ENCODE measurements at regions not wholly inside any gene's neighbourhood (a gene's known extent, or its start where the extent isn't known, plus 50 kb on each side); places are given as distances from the start of the nearest gene placed in this dataset.

DNA sequence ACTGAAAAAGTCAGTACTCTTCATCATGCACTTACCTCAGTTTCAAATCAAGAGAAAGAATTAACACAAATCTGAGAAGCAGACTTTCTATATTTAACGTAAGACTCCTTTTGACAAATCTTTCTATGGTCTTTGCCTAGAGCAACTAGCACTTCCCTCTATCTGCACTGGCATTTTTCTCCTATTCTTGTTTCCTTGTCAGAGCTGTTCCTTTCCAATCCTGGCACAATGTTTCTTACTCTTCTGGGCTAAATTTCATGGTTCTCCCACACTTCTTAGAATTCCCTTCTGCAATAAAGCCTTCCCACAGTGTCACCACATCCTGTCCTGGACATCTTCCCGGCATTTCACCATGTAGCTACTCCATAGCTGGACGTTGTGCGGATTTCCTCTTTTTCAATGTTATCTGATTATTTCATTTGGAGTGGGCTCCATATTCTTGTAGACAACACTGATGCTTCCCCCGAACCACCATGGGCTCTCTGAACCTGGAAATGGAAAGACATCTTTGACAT is 144.7 kb upstream of the CTNNA2 start:
- TF ChIP-seq, protein P1, sequence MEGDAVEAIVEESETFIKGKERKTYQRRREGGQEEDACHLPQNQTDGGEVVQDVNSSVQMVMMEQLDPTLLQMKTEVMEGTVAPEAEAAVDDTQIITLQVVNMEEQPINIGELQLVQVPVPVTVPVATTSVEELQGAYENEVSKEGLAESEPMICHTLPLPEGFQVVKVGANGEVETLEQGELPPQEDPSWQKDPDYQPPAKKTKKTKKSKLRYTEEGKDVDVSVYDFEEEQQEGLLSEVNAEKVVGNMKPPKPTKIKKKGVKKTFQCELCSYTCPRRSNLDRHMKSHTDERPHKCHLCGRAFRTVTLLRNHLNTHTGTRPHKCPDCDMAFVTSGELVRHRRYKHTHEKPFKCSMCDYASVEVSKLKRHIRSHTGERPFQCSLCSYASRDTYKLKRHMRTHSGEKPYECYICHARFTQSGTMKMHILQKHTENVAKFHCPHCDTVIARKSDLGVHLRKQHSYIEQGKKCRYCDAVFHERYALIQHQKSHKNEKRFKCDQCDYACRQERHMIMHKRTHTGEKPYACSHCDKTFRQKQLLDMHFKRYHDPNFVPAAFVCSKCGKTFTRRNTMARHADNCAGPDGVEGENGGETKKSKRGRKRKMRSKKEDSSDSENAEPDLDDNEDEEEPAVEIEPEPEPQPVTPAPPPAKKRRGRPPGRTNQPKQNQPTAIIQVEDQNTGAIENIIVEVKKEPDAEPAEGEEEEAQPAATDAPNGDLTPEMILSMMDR (conservative IDR thresholded peaks at IDR 0.05; ENCODE audit: low read length) = no peak
- no peak for TF ChIP-seq EZH2phosphoT487 (IDR thresholded peaks at IDR 0.05; ENCODE audit: borderline replicate concordance)
